H7 (cell line): ENCODE measurements at regions not wholly inside any gene's neighbourhood (a gene's known extent, or its start where the extent isn't known, plus 50 kb on each side); places are given as distances from the start of the nearest gene placed in this dataset.
A peak's percentile ranks its signal among the peaks of the same experiment; 100 is the strongest.
"Not testable (repeated sequence)": the region's sequence is repeated elsewhere in the genome, so short reads cannot be mapped to it uniquely, and the experiment has no call there.

Experiments
- DNase-seq: peaks from one replicate; pipeline ENCODE4 v3.0.0; 2012
- H3K27me3 ChIP-seq: 2 replicates; pipeline ENCODE4 v1.6.0; 2011; ENCODE audit warnings: mild to moderate bottlenecking, low read length; ENCODE audit not compliant: control insufficient read depth, insufficient read depth
- H3K36me3 ChIP-seq: replicated peaks from 2 replicates; pipeline ENCODE4 v1.5.1; 2011; ENCODE audit warnings: low read length; ENCODE audit not compliant: control insufficient read depth, insufficient read depth
- H3K4me3 ChIP-seq: 2 replicates; pipeline ENCODE4 v1.5.1; 2011; ENCODE audit warnings: low read depth, mild to moderate bottlenecking, control low read depth, low read length, moderate library complexity; ENCODE audit not compliant: insufficient read depth

DNA sequence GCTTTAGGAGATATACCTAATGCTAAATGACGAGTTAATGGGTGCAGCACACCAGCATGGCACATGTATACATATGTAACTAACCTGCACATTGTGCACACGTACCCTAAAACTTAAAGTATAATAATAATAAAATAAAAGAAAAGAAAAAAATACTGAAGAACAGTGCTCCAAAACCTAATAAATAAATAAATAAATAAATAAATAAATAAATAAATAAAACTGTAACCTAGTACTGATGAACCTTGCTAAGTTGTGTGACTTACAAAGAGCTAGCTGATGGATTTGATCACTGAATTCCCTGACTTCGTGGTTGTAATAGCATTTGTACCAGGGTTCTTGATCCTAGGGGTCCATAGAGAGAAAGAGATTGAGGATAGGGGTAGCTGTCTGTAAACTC is 258.6 kb downstream of the HNRNPD start:
- not testable (repeated sequence) for DNase-seq, H3K4me3 ChIP-seq, H3K36me3 ChIP-seq, H3K27me3 ChIP-seq

DNA sequence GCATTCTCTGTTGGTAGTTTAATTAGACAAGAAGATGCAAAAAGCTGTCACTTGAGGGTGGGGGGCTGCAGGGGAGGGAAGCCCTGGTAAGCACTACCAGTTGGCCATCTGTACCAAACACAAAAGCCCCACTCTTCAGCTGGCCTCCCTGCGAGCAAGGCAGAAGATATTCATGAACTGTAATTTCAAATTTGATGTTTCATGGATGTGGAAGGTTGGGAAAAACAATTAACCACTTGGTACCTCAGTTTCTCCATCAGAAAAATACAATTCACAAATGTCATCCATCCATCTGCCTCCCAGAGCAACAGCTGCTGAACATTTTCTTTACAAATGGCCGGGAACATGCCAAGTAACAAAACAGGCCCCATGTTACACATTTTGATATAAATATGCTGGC is 265.3 kb downstream of the HNRNPD start:
- Histone ChIP-seq H3K4me3 (no peak overlapping the region), H3K36me3 (no peaks in the 10 kb centered on the region), H3K27me3 (no peaks in the 10 kb centered on the region)
- no peak for DNase-seq

DNA sequence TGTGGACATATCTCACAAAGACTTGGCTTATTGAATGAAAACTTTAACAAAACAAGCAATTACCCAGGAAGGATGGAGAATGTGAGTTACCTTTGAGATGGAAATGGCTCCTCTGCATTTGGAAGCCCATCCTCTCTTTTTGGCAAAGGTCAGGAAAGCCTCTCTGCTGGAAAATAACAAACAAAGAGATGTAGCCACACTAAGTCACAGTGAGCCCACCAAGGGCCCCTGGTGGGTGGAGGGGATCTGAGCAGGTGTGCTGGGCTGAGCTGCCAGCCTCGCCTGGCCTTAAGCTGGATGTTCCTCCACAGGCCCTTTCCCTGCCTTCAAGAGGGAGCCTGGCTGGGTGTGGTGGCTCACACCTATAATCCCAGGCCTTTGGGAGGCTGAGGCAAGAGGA is 269.2 kb downstream of the HNRNPD start:
- DNase-seq: peak; percentile 10
- H3K4me3 ChIP-seq: no peak overlapping the region
- no peaks in the 10 kb centered on the region for H3K27me3 ChIP-seq
- H3K36me3 ChIP-seq: no peaks in the 10 kb centered on the region

DNA sequence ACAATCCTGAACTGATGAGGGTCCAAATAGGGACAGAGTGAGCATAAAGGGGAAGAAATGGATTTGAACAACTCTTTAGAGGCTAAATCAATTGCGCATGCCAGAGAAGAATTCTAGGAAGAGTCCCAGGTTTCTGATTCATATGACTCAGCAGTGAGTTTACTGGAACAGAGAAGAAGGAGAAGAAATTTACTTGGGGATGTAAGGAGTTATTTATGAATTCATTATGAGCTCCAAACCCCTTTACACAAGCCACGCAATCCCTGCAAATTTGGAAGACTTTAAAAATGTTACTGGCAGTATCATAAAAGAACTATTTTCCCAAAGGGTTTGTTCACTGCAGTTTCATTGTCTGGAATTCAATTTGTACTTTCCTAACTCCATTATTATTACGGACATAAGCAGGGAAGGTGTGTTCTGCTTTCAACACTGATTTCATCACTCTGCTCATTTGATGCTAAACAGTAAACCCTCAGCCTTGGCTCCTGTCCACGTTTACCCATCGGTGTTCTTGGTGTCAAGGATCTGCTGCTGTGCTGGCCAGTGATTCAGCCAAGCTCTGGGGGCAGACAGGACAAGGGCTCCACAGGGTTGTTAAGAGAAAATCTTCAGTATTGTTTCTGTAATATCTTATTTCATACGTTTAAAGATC is 273.7 kb downstream of the HNRNPD start:
- Histone ChIP-seq H3K27me3 (no peaks in the 10 kb centered on the region), H3K36me3 (no peaks in the 10 kb centered on the region), H3K4me3 (no peak overlapping the region)
- no peak for DNase-seq

DNA sequence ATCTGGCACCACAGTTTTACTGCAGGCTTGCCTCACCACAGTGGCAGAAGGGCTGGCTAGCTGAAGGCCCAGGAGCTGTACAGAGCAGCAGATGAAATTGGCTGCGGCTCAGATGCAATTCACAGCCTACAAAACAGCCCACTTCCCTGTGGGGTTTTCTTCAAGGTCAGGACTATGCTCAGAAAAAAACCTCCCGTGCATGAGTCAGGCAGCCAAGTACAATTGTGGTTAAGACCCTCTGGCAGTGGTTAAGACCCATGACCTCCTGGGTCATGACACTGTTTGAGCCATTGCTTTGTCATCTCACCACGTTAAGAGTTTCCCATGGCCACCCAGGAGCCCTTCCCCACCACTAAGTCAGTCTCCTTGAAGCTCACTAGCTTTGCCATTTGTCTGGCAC is 276.3 kb downstream of the HNRNPD start:
- H3K27me3 ChIP-seq: no peaks in the 10 kb centered on the region
- no peak for DNase-seq
- H3K36me3 ChIP-seq: no peaks in the 10 kb centered on the region
- no peak overlapping the region for H3K4me3 ChIP-seq

DNA sequence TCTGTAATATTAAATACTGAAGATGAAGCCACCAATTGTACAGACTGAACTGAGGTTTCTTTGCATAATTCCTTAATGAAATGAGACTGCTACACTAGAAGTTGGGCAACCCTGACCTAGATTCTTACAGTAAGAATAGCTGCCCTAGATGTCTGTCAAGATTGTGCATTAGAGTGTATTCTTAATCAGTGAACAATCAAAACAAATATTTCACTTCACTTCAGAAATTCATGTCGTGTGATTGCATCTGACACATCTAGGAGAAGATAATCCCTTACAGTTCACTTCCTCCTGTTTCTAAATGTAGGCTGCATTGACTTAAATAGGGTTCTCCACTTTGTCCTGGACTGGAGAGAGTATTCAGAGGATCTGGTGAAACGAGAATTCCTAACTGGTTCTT is 283.1 kb downstream of the HNRNPD start:
- H3K27me3 ChIP-seq: no peaks in the 10 kb centered on the region
- H3K4me3 ChIP-seq: no peak overlapping the region
- H3K36me3 ChIP-seq: no peaks in the 10 kb centered on the region
- no peak for DNase-seq

DNA sequence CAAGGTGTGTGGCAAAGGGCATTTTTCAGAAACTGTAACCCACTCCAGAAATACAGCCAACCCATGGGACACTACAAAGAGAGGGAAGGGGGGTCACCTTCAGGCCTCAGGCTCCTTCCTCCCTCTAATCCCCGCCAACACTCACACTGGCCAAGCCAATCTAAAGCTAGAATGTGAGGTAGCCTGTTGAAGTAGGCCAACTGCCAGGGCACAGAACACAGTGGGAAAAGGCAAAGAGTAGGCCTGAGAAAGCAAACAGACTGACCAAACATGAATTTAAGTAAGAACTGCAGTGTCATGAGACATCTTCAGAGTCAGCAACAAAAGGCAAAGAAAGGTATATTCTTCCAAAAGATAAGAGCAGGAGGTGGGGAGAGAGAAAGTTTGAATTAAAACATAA is 289.0 kb downstream of the HNRNPD start:
- H3K4me3 ChIP-seq: no peak overlapping the region
- H3K27me3 ChIP-seq: no peaks in the 10 kb centered on the region
- no peak for DNase-seq

DNA sequence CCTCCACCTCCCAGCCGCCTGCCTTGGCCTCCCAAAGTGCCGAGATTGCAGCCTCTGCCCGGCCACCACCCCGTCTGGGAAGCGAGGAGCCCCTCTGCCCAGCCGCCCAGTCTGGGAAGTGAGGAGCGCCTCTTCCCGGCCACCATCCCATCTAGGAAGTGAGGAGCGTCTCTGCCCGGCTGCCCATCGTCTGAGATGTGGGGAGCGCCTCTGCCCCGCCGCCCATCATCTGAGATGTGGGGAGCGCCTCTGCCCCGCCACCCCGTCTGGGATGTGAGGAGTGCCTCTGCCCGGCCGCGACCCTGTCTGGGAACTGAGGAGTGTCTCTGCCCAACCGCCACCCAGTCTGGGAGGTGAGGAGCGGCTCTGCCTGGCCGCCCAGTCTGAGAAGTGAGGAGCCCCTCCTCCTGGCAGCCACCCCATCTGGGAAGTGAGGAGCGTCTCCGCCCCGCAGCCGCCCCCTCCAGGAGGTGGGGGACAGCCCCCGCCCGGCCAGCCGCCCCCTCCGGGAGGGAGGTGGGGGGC is 296.3 kb downstream of the HNRNPD start:
- H3K36me3 ChIP-seq, H3K27me3 ChIP-seq, DNase-seq, H3K4me3 ChIP-seq: not testable (repeated sequence)

More for the DNA sequence above, 289.0 kb downstream of the HNRNPD start:
- H3K36me3 ChIP-seq: no peaks in the 10 kb centered on the region

DNA sequence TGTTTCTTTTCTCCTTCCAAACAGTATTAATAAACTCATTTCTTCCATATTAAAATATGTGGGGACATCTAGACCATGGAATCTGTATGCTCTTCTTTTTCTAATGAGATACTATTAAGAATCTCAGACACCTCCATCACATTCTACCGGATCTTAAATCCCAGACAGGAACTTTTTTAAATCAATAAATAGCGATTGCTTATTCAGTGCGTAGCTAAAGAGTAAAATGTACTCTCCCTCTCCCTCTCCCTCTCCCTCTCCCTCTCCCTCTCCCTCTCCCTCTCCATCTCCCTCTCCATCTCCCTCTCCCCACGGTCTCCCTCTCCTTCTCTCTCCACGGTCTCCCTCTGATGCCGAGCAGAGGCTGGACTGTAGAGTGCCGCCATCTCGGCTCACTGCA is 297.0 kb downstream of the HNRNPD start:
- no peak for DNase-seq
- Histone ChIP-seq H3K36me3 (no peaks in the 10 kb centered on the region), H3K4me3 (no peak overlapping the region), H3K27me3 (no peaks in the 10 kb centered on the region)

DNA sequence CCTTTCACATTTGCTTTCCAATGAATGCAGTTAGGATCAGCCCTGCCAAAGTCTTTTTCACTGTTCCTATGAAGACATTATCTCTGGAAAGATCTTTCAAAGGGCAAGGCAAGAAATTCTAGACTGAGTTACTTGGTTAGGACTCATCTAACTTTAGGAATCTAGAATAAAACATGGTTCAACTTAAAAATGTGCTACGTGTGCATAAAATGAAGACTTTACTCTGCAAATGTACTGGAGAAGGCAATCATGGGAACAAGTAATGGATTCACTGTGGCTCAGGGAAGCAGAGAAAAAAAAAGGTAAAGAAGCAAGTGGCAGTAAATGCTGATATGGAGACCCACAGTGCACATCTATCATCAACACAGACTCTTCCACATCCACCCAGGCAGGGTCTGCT is 297.4 kb downstream of the HNRNPD start:
- no peaks in the 10 kb centered on the region for H3K27me3 ChIP-seq
- H3K4me3 ChIP-seq: no peak overlapping the region
- no peaks in the 10 kb centered on the region for H3K36me3 ChIP-seq
- no peak for DNase-seq

DNA sequence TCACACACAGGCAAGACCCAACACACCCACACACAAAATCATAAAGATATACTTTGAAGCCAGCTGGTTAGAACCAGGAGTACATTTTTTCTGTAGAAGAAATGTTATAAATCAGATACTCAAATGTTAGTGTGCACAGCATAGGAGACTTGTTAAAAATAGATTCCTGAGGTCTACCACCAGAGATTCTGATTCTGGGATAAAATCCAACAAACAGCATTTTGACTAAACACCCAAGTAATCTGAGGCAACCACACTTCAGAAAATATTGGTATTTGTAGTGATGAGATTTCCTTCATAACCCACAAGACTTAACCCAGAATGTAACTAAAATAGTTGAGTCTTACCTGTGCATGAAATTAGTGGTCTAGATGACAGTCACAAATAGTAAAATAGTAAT is 301.8 kb downstream of the HNRNPD start:
- H3K27me3 ChIP-seq: no peaks in the 10 kb centered on the region
- H3K36me3 ChIP-seq: no peaks in the 10 kb centered on the region
- DNase-seq: no peak
- no peak overlapping the region for H3K4me3 ChIP-seq

DNA sequence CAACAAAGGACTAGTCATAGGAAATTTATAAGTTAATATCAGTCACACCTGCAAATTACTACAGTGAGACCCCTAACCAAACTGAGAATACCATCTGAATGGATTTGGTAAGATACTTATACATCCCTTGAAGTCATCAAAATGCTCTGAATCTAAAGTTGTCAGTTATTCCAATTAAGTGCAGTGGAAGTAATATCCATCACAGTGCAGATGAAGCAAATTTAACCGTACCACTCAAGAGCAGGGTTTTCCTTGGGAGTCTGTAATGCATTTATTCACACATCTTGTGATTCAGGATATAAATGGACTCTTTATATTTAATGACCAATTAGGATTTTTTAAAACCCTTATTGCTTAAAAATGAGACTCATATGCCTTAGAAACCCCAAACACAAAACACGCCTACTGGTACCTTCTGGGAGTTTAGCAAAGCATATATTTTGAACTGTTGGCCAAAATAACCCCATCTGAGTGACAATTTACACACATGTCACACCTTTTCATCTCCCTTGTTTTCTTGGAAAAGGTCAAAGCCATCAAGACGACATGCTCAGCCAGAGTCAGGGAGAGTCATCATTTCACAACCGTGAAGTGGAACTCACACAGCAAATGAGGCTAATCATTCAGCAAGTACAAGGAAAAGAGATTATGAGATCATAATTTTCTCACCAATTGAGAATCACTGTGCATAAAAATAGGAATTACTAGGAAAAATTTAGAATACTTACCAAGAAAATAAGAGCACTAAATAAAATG is 303.7 kb downstream of the HNRNPD start:
- DNase-seq: no peak
- H3K36me3 ChIP-seq: no peaks in the 10 kb centered on the region
- no peaks in the 10 kb centered on the region for H3K27me3 ChIP-seq
- no peak overlapping the region for H3K4me3 ChIP-seq

DNA sequence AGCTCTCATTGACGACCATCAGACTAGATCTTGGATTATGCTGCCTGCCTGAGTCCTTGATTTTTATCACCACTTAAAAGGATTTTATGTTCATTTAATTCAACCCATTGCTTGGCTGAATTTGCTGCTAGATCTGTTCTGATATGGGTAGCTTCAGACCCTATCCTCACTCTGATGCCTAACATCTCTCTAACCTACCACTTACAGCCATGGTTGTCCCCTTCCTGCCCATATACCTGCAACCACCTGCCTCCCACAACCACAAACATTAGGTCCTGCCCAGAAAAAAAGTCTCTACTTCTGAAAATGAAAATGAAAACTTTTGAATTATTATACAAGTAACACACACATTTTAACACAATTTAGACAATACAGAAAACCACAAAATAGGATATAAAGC is 310.8 kb downstream of the HNRNPD start:
- H3K27me3 ChIP-seq: no peaks in the 10 kb centered on the region
- no peak for DNase-seq
- no peak overlapping the region for H3K4me3 ChIP-seq
- H3K36me3 ChIP-seq: no peaks in the 10 kb centered on the region

DNA sequence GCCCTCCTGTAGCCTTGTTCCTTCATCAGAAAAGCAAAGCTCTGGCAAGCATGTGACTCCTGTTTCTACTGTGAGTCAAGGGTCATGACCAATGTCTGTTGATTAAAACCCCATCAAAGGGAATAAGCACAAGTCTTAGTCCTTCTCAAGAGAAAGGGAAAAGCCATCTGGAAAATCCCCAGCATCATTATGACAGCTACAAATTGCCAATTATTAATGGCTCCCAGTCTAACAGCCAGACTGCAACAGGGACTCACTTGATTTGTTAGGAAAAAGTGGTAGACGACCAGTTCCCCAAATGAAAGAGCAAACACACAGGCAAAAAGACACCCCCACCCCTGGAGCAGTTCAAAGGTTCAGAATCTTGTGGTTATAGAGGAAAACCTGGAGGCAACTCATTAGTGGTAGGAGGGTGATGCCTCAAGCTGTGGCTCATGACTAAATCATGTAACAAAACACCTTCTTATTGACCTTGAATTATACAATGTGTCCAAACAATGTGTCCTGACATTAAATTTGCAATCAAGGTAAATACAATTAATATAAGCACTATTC is 315.7 kb downstream of the HNRNPD start:
- Histone ChIP-seq H3K27me3 (no peaks in the 10 kb centered on the region), H3K4me3 (no peak overlapping the region), H3K36me3 (no peaks in the 10 kb centered on the region)
- no peak for DNase-seq

DNA sequence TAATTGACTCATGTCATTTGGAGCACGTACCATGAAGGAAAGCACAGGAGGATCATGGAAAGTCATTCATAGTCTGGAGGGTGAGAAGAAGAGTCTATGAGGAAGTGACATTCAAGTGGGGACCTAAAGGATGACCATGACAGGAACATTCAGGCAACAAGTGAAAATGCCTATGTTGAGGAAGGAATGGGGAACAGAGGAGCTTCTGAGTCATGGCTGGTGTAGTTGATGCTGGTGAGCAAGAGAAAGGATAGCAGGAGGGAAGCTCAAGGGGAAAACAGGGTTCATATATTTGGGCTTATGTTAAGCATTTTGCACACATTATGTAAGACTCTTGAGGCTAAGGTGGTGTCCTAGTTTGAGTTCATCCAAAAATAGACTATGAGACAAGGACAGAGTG is 318.6 kb downstream of the HNRNPD start:
- DNase-seq: no peak
- Histone ChIP-seq H3K4me3 (no peak overlapping the region), H3K27me3 (no peaks in the 10 kb centered on the region), H3K36me3 (no peaks in the 10 kb centered on the region)
